HG03520 (cell line): ENCODE measurements at regions not wholly inside any gene's neighbourhood (a gene's known extent, or its start where the extent isn't known, plus 50 kb on each side); places are given as distances from the start of the nearest gene placed in this dataset.

Experiments
- ATAC-seq: cut with Tn5 transposase; IDR thresholded peaks from one replicate; pipeline ENCODE4 v1.9.1; 2021; ENCODE audit warnings: mild to moderate bottlenecking, moderate library complexity; ENCODE audit not compliant: unreplicated experiment

GRCh38 chr6:157769776-157770426, 53.1 kb upstream of the SNX9 start:
- no peak for ATAC-seq

GRCh38 chr6:157770946-157771345, 52.1 kb upstream of the SNX9 start:
- no peak for ATAC-seq

- ATAC-seq = no peak
Measured at GRCh38 chr6:157772820-157773219, 50.2 kb upstream of the SNX9 start.
